HG02885 (cell line): ENCODE measurements at regions not wholly inside any gene's neighbourhood (a gene's known extent, or its start where the extent isn't known, plus 50 kb on each side); places are given as distances from the start of the nearest gene placed in this dataset.

Source experiments
- ATAC-seq: cut with Tn5 transposase; IDR thresholded peaks from one replicate; pipeline ENCODE4 v1.9.1; 2021; ENCODE audit warnings: mild to moderate bottlenecking; ENCODE audit not compliant: unreplicated experiment, poor library complexity

- ATAC-seq = no peak
Measured at GRCh38 chr2:128838244-128838643, 519.6 kb upstream of the HS6ST1 start.

GRCh38 chr2:128841803-128842202 lies 523.1 kb upstream of the HS6ST1 start:
- ATAC-seq = no peak

GRCh38 chr2:128867311-128867710 lies 548.6 kb upstream of the HS6ST1 start:
- ATAC-seq = no peak

GRCh38 chr2:128867936-128868636 lies 549.4 kb upstream of the HS6ST1 start:
- ATAC-seq = no peak

- no peak for ATAC-seq
Measured at GRCh38 chr2:128868686-128869551, 550.3 kb upstream of the HS6ST1 start.

GRCh38 chr2:128874608-128875007 lies 555.9 kb upstream of the HS6ST1 start:
- no peak for ATAC-seq

GRCh38 chr2:128876986-128877983 lies 558.6 kb upstream of the HS6ST1 start:
- ATAC-seq = no peak

- ATAC-seq = no peak
Measured at GRCh38 chr2:128879161-128879560, 560.5 kb upstream of the HS6ST1 start.

GRCh38 chr2:128894896-128895295 lies 576.2 kb upstream of the HS6ST1 start:
- ATAC-seq = no peak

- no peak for ATAC-seq
Measured at GRCh38 chr2:128901572-128902391, 583.1 kb upstream of the HS6ST1 start.

- ATAC-seq = no peak
Measured at GRCh38 chr2:128903637-128904036, 585.0 kb upstream of the HS6ST1 start.

- ATAC-seq = no peak
Measured at GRCh38 chr2:128911276-128911675, 592.6 kb upstream of the HS6ST1 start.

- ATAC-seq = no peak
Measured at GRCh38 chr2:128914320-128914719, 595.7 kb upstream of the HS6ST1 start.

- ATAC-seq = no peak
Measured at GRCh38 chr2:128921751-128922150, 603.1 kb upstream of the HS6ST1 start.

- ATAC-seq = no peak
Measured at GRCh38 chr2:128922154-128922553, 603.5 kb upstream of the HS6ST1 start.

- ATAC-seq = no peak
Measured at GRCh38 chr2:128925631-128926030, 607.0 kb upstream of the HS6ST1 start.

GRCh38 chr2:128930101-128930500 lies 611.4 kb upstream of the HS6ST1 start:
- ATAC-seq = no peak

GRCh38 chr2:128940378-128940777 lies 621.7 kb upstream of the HS6ST1 start:
- no peak for ATAC-seq

- no peak for ATAC-seq
Measured at GRCh38 chr2:128941751-128942150, 623.1 kb upstream of the HS6ST1 start.

GRCh38 chr2:128949360-128949759 lies 630.7 kb upstream of the HS6ST1 start:
- ATAC-seq = no peak
